ENCODE measurements at regions not wholly inside any gene's neighbourhood (a gene's known extent, or its start where the extent isn't known, plus 50 kb on each side); places are given as distances from the start of the nearest gene placed in this dataset.

DNA sequence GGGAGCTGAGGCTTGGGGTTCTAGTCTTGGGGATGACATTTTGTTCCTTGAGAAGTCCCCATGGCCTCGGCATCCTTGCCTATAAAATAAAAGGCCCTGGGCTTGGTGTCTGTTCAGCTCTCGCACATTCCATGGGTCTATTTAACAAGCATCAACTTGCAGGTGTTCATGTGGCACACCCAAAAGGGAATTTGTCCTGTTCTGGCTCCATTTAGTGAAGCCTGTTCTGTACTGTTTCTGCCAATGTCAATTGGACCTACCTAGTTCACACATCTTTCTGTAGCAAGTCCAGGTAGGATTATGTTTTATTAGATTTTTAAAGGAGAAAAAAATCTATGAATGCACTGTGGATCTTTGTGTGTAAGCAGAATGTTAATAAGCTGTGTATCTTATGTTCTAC lies 262.0 kb downstream of the HIVEP2 start:
- DNase-seq (ENCODE audit: low read depth), result no peak

DNA sequence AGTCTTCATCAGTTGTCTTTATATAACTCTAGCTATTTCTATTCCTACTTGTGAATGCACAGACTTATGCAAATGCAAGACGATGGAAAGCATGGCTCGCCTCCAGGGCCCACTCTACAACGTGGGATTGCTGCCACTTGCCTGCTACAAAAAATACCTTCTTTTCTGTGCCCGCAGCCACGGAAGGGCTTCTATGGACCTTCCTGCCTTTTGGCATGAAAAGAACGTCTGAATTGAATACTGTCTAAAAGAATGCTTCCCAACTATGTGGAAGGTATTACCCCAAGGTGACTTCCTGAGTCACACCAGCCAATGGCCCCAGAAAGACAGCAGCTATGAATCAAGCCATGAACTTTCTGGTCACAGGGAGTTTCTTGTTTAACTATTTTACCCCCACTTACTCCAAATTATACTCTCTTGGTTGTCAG lies 261.2 kb downstream of the HIVEP2 start:
- no peak for DNase-seq (ENCODE audit: low read depth)

GRCh38 chr6:142684371-142684770 lies 260.6 kb downstream of the HIVEP2 start:
- no peak for DNase-seq (ENCODE audit: low read depth)

- DNase-seq (ENCODE audit: low read depth), result no peak
Measured at GRCh38 chr6:142685852-142686506, 259.0 kb downstream of the HIVEP2 start.

DNA sequence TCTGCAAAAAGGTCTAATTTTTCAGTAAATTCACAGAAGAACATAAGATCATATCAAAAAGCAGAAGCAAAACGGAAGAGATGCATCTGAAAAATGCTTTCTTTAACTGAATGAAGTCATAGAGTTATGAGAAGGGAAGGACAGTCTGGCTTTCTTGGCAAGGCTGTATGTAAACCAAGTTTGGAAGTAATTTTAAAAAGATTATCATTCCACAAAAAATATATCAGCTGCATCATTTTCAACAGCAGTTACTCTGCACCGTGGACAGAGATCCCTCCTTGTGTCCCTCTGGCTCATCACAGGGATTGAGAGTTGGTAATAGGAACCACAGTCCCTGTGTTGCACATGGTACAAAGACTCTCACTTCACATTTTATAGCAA lies 258.5 kb downstream of the HIVEP2 start:
- no peak for DNase-seq (ENCODE audit: low read depth)

DNA sequence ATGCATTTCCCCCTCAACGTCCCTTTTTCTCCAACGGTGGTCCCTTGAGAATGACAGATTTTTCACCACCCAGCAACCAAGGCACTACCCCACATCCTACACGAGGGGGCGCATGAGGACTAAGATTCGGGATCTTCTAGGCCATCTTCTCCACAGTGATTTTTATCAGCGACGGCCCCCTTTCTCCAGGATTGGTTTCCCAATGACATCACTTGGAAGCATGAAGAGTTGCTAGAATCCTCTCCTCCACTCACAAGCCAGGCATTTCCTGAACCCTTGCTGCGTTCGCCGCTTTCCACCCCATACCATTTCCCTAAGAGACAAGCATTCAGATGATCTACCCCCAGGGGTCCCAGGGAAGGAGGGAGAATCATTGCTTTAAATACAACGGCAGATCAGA lies 252.0 kb downstream of the HIVEP2 start:
- peak; percentile 63 for DNase-seq (ENCODE audit: low read depth)

GRCh38 chr6:142693441-142693840 lies 251.5 kb downstream of the HIVEP2 start:
- DNase-seq (ENCODE audit: low read depth), result no peak

DNA sequence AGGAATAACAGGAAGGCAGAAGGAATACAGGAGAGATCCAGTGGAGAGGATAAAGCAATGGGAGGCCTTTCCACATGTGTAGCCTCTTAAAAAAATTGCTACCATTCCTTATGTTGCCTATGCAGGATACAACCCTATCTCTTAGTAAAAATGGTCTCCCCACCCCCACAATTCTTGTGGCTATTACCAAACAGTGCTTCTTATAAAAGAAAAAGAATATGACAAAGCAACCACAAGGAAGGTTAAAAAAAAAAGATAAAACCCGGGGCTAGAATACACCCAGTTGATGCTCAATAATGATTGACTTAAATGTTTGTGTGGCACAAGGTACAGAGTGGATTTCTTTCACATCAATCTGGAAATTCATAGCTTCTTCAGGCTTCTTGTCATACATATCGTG lies 250.9 kb downstream of the HIVEP2 start:
- no peak for DNase-seq (ENCODE audit: low read depth)

DNA sequence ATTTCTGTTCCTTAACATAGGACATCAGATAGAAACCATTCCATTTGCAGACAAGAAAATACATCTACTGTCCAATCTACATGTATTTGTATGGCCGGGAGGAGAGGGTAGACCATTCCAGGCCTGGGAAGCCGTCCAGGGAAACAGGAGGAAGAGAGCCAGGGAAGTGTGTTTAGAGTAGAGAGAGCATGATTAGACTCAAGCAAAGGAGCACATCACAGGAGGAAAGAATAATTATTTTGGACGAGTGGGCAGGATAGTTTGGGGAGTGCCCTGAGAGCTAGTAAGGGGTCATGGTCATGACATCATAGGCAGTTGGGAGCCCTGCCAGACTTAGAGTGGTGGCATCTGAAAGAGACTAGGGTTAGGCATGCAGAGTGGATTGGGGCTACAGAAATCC lies 250.0 kb downstream of the HIVEP2 start:
- no peak for DNase-seq (ENCODE audit: low read depth)

GRCh38 chr6:142696123-142697000 lies 248.6 kb downstream of the HIVEP2 start:
- DNase-seq (ENCODE audit: low read depth), result no peak

- DNase-seq (ENCODE audit: low read depth), result no peak
Measured at GRCh38 chr6:142697001-142697335, 248.0 kb downstream of the HIVEP2 start.

- DNase-seq (ENCODE audit: low read depth), result no peak
Measured at GRCh38 chr6:142697922-142698321, 247.1 kb downstream of the HIVEP2 start.

DNA sequence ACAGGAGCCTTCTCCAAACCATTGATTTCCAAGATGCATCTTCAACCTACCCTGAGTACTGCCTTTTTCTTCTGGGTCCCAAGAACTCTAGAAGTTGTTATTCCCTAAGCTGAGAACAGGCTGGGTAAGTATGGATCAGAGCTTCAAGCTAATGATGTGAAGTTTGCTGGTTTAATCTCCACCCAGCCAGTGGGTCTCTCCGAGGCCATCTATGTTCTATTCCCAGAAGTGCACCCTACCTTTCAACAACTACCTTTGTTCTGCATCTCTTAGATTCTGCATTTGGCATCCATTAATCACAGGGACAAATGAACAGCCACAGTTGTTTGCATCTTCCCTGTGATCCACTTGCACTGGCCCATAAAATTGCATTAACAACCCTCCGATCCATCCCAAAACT lies 246.2 kb downstream of the HIVEP2 start:
- DNase-seq (ENCODE audit: low read depth), result no peak

- no peak for DNase-seq (ENCODE audit: low read depth)
Measured at GRCh38 chr6:142699391-142699790, 245.6 kb downstream of the HIVEP2 start.

DNA sequence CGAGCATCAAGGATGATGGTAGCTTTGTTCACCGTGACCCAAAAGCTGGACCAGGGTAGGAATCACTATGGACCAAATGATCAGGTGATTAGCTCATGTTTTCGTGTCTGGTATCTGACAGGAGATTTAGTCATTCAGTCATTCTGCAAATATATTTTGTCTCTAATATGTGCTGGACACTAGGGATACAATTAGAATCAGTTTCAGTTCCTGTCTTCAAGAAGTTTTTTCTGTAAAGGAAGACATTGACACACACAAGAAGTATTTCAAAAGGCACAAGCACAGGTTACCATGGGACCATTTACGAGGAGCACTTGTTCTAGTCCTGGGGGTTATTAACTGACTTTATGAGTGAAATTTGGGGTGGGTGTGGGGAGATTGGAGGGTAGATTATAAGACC lies 244.9 kb downstream of the HIVEP2 start:
- DNase-seq (ENCODE audit: low read depth), result no peak

GRCh38 chr6:142700671-142701312 lies 244.2 kb downstream of the HIVEP2 start:
- no peak for DNase-seq (ENCODE audit: low read depth)
